Neuron (in vitro differentiated cells): ENCODE measurements at regions not wholly inside any gene's neighbourhood (a gene's known extent, or its start where the extent isn't known, plus 50 kb on each side); places are given as distances from the start of the nearest gene placed in this dataset.

ENCODE experiments used
- H2AFZ ChIP-seq: one replicate; pipeline ENCODE4 v1.6.1; 2013; ENCODE audit warnings: low read depth, mild to moderate bottlenecking, inconsistent platforms, low read length, moderate library complexity
- H3K27me3 ChIP-seq: one replicate; pipeline ENCODE4 v1.6.1; 2013; ENCODE audit warnings: low read length; ENCODE audit not compliant: insufficient read depth
- H3K36me3 ChIP-seq: one replicate; pipeline ENCODE4 v1.6.1; 2013; ENCODE audit warnings: low read length; ENCODE audit not compliant: insufficient read depth
- H3K4me1 ChIP-seq: one replicate; pipeline ENCODE4 v1.6.1; 2013; ENCODE audit warnings: low read length; ENCODE audit not compliant: insufficient read depth
- H3K4me3 ChIP-seq: 2 replicates; pipeline ENCODE4 v1.5.1; 2013; ENCODE audit warnings: mild to moderate bottlenecking, low read length, moderate library complexity
- H3K9me3 ChIP-seq: one replicate; pipeline ENCODE4 v1.6.1; 2013; ENCODE audit warnings: low read length

- H3K27me3 ChIP-seq: no peaks in the 10 kb centered on the region
- no peaks in the 10 kb centered on the region for H3K9me3 ChIP-seq
- H3K4me3 ChIP-seq: no peak overlapping the region
- no peaks in the 10 kb centered on the region for H3K36me3 ChIP-seq
- no peak overlapping the region for H2AFZ ChIP-seq
- H3K4me1 ChIP-seq: no peaks in the 10 kb centered on the region
Observed at GRCh38 chr13:47289567-47289966, 392.7 kb upstream of the HTR2A start.

- H2AFZ ChIP-seq: no peak overlapping the region
Observed at GRCh38 chr13:47288546-47288945, 391.7 kb upstream of the HTR2A start.

GRCh38 chr13:47287291-47287751 is 390.5 kb upstream of the HTR2A start:
- no peak overlapping the region for H3K4me3 ChIP-seq
- H2AFZ ChIP-seq: no peak overlapping the region
- H3K36me3 ChIP-seq: no peaks in the 10 kb centered on the region
- H3K9me3 ChIP-seq: no peaks in the 10 kb centered on the region
- no peaks in the 10 kb centered on the region for H3K4me1 ChIP-seq
- H3K27me3 ChIP-seq: no peaks in the 10 kb centered on the region

More at GRCh38 chr13:47288546-47288945, 391.7 kb upstream of the HTR2A start:
- Histone ChIP-seq H3K27me3 (no peaks in the 10 kb centered on the region), H3K9me3 (no peaks in the 10 kb centered on the region), H3K4me1 (no peaks in the 10 kb centered on the region), H3K4me3 (no peak overlapping the region), H3K36me3 (no peaks in the 10 kb centered on the region)

- H2AFZ ChIP-seq: no peak overlapping the region
- H3K36me3 ChIP-seq: no peaks in the 10 kb centered on the region
- H3K4me1 ChIP-seq: no peaks in the 10 kb centered on the region
- H3K9me3 ChIP-seq: no peaks in the 10 kb centered on the region
- no peaks in the 10 kb centered on the region for H3K27me3 ChIP-seq
- H3K4me3 ChIP-seq: no peak overlapping the region
Observed at GRCh38 chr13:47281991-47282390, 385.1 kb upstream of the HTR2A start.

GRCh38 chr13:47279920-47280319 is 383.1 kb upstream of the HTR2A start:
- no peak overlapping the region for H3K4me3 ChIP-seq
- H3K27me3 ChIP-seq: no peaks in the 10 kb centered on the region
- no peak overlapping the region for H2AFZ ChIP-seq
- no peaks in the 10 kb centered on the region for H3K4me1 ChIP-seq
- H3K36me3 ChIP-seq: no peaks in the 10 kb centered on the region
- no peaks in the 10 kb centered on the region for H3K9me3 ChIP-seq

GRCh38 chr13:47277774-47278173 is 380.9 kb upstream of the HTR2A start:
- H3K36me3 ChIP-seq: no peaks in the 10 kb centered on the region
- H3K27me3 ChIP-seq: no peaks in the 10 kb centered on the region
- H3K9me3 ChIP-seq: no peaks in the 10 kb centered on the region
- H2AFZ ChIP-seq: no peak overlapping the region
- H3K4me1 ChIP-seq: no peaks in the 10 kb centered on the region
- H3K4me3 ChIP-seq: no peak overlapping the region

GRCh38 chr13:47268270-47268669 is 371.4 kb upstream of the HTR2A start:
- H2AFZ ChIP-seq: no peak overlapping the region
- no peaks in the 10 kb centered on the region for H3K27me3 ChIP-seq
- H3K9me3 ChIP-seq: no peaks in the 10 kb centered on the region

GRCh38 chr13:47258384-47258783 is 361.5 kb upstream of the HTR2A start:
- no peaks in the 10 kb centered on the region for H3K27me3 ChIP-seq
- no peaks in the 10 kb centered on the region for H3K4me1 ChIP-seq
- H3K4me3 ChIP-seq: no peak overlapping the region
- H2AFZ ChIP-seq: no peak overlapping the region
- H3K9me3 ChIP-seq: no peaks in the 10 kb centered on the region
- no peaks in the 10 kb centered on the region for H3K36me3 ChIP-seq

More at GRCh38 chr13:47268270-47268669, 371.4 kb upstream of the HTR2A start:
- no peaks in the 10 kb centered on the region for H3K4me1 ChIP-seq
- H3K36me3 ChIP-seq: no peaks in the 10 kb centered on the region
- no peak overlapping the region for H3K4me3 ChIP-seq

GRCh38 chr13:47256618-47257017 is 359.8 kb upstream of the HTR2A start:
- Histone ChIP-seq H3K9me3 (no peaks in the 10 kb centered on the region), H2AFZ (no peak overlapping the region), H3K27me3 (no peaks in the 10 kb centered on the region), H3K4me1 (no peaks in the 10 kb centered on the region), H3K36me3 (no peaks in the 10 kb centered on the region), H3K4me3 (no peak overlapping the region)

- H3K9me3 ChIP-seq: no peaks in the 10 kb centered on the region
- no peaks in the 10 kb centered on the region for H3K4me1 ChIP-seq
- no peak overlapping the region for H3K4me3 ChIP-seq
- no peak overlapping the region for H2AFZ ChIP-seq
- no peaks in the 10 kb centered on the region for H3K36me3 ChIP-seq
- H3K27me3 ChIP-seq: no peaks in the 10 kb centered on the region
Observed at GRCh38 chr13:47252627-47253026, 355.8 kb upstream of the HTR2A start.

- Histone ChIP-seq H2AFZ (no peak overlapping the region), H3K4me1 (no peaks in the 10 kb centered on the region), H3K9me3 (no peaks in the 10 kb centered on the region), H3K27me3 (no peaks in the 10 kb centered on the region), H3K36me3 (no peaks in the 10 kb centered on the region), H3K4me3 (no peak overlapping the region)
Observed at GRCh38 chr13:47251771-47252170, 354.9 kb upstream of the HTR2A start.

GRCh38 chr13:47250146-47250545 is 353.3 kb upstream of the HTR2A start:
- Histone ChIP-seq H3K9me3 (no peaks in the 10 kb centered on the region), H2AFZ (no peak overlapping the region), H3K36me3 (no peaks in the 10 kb centered on the region), H3K4me1 (no peaks in the 10 kb centered on the region), H3K27me3 (no peaks in the 10 kb centered on the region), H3K4me3 (no peak overlapping the region)

GRCh38 chr13:47249266-47249665 is 352.4 kb upstream of the HTR2A start:
- no peak overlapping the region for H2AFZ ChIP-seq
- no peak overlapping the region for H3K4me3 ChIP-seq
- H3K36me3 ChIP-seq: no peaks in the 10 kb centered on the region
- no peaks in the 10 kb centered on the region for H3K4me1 ChIP-seq
- H3K9me3 ChIP-seq: no peaks in the 10 kb centered on the region
- no peaks in the 10 kb centered on the region for H3K27me3 ChIP-seq

GRCh38 chr13:47241446-47241845 is 344.6 kb upstream of the HTR2A start:
- no peaks in the 10 kb centered on the region for H3K4me1 ChIP-seq
- H3K27me3 ChIP-seq: no peaks in the 10 kb centered on the region
- H3K9me3 ChIP-seq: no peaks in the 10 kb centered on the region
- no peak overlapping the region for H3K4me3 ChIP-seq
- no peaks in the 10 kb centered on the region for H3K36me3 ChIP-seq
- H2AFZ ChIP-seq: no peak overlapping the region
